Cardiac muscle cell (in vitro differentiated cells and primary cell): ENCODE measurements at regions not wholly inside any gene's neighbourhood (a gene's known extent, or its start where the extent isn't known, plus 50 kb on each side); places are given as distances from the start of the nearest gene placed in this dataset.

Source experiments
- DNase-seq, 2 donors: peaks; one replicate each; pipeline versions ENCODE4 v3.0.0 to v3.0.0-alpha.2; 2010 to 2017; ENCODE audit warnings: low read depth in 1 of 2, low spot score in 1 of 2
- H3K27ac ChIP-seq: fragments of 200-600 bp; sonication (generic); 2 replicates; pipeline ENCODE4 v1.5.1; 2016
- H3K27me3 ChIP-seq: fragments of 200-600 bp; sonication (generic); 2 replicates; pipeline ENCODE4 v1.6.0; 2016; ENCODE audit warnings: control low read depth
- H3K36me3 ChIP-seq: fragments of 200-600 bp; sonication (generic); 2 replicates; pipeline ENCODE4 v1.5.1; 2016; ENCODE audit warnings: control low read depth
- H3K4me1 ChIP-seq: fragments of 200-600 bp; sonication (generic); 2 replicates; pipeline ENCODE4 v1.8.1; 2017; ENCODE audit warnings: low read depth, mild to moderate bottlenecking, mixed run types
- H3K4me3 ChIP-seq: fragments of 200-600 bp; sonication (generic); 2 replicates; pipeline ENCODE4 v1.5.1; 2016; ENCODE audit warnings: mild to moderate bottlenecking
- H3K9me3 ChIP-seq: fragments of 200-600 bp; sonication (generic); 2 replicates; pipeline ENCODE4 v1.5.1; 2017; ENCODE audit warnings: low read depth, mild to moderate bottlenecking, control low read depth
- TF ChIP-seq, protein P1 (sequence below): IDR thresholded peaks from 2 replicates; pipeline ENCODE4 v1.5.1; 2012; ENCODE audit warnings: low read depth, mild to moderate bottlenecking, low read length

DNA sequence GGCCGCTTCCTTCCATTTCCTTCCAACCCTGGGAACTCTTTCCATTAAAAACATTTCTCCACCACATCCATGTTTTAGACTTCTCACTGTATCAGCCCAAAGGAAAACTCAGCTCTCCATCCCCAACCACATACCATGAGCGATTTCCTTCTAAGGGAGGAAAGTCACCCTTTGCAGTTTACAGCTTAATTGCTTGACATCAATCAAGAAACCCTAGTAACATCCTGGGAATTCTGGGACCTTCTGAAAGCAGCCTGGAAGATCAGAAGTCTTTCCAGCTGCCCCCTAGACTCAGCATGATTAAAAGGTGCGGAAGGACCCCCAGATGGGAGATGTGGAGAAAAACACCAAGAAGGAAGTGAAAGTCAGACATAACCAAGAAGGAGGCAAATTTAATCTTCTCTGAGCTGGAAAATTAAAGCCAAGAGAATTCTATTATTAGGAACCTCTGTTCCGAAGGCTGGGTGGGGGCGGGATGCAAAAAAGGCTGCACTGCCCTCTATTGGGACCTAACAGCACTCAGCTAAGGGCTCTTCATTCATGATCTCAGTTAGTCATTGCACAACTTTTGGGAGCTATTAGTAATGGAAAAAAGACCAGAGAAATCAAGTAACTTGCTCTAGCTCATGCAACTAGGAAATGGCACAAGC is 73.3 kb upstream of the PLXNC1 start:
- Histone ChIP-seq H3K27me3 (no peaks in the 10 kb centered on the region), H3K4me3 (no peak overlapping the region), H3K36me3 (no peaks in the 10 kb centered on the region), H3K27ac (no peak overlapping the region), H3K9me3 (no peaks in the 10 kb centered on the region), H3K4me1 (peaks cover 9% of the 10 kb centered on the region)
- peak; percentile 64 to 97 for DNase-seq
- TF ChIP-seq, protein P1, sequence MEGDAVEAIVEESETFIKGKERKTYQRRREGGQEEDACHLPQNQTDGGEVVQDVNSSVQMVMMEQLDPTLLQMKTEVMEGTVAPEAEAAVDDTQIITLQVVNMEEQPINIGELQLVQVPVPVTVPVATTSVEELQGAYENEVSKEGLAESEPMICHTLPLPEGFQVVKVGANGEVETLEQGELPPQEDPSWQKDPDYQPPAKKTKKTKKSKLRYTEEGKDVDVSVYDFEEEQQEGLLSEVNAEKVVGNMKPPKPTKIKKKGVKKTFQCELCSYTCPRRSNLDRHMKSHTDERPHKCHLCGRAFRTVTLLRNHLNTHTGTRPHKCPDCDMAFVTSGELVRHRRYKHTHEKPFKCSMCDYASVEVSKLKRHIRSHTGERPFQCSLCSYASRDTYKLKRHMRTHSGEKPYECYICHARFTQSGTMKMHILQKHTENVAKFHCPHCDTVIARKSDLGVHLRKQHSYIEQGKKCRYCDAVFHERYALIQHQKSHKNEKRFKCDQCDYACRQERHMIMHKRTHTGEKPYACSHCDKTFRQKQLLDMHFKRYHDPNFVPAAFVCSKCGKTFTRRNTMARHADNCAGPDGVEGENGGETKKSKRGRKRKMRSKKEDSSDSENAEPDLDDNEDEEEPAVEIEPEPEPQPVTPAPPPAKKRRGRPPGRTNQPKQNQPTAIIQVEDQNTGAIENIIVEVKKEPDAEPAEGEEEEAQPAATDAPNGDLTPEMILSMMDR, result peak; percentile 88

DNA sequence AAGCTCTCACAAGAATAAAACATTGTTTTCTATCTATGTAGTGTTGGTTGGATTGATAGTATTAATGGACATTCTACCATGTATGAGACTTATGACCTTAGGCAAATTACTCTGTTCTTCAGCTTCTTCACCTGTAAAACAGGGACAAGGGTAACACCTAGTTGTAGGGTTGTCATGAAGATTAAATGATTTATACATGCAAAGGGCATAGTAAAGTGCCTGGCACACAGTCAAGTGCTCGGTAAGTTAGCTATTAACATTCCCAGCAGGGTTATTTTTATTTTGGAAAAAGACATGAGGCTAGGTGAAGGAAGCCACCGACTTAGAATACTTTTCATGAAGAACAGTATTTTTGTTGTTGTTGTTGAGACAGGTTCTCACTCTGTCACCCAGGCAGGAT is 71.2 kb upstream of the PLXNC1 start:
- no peak overlapping the region for H3K4me3 ChIP-seq
- TF ChIP-seq, protein P1, result no peak
- DNase-seq, result no peak

DNA sequence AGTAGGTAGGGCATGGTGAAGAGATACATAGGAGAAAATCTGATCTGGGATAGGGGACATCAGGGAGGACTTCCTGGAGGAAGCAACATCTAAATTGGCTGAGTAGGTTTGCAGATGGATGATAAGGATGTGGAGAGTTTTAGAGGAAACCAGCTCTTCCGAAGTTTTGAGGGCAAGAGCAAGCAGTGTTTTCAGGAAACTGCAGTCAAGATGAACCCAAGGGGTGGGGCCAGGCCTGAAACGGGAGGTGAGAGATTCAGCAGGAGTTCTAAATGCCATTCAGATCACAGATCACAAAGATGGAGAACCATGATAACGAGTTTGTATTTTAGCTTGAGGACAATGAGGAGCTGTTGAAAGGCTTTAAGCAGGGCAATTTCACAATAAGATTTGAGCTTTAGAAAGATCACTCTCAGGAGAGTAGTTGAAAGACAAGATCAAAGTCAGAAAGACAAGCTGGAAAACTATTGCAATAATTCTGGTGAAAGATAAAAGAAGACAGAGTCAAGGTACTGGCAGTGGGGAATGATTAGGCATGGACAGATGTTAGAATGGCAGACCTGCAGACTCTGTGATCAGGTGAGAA is 70.1 kb upstream of the PLXNC1 start:
- no peaks in the 10 kb centered on the region for H3K9me3 ChIP-seq
- H3K27me3 ChIP-seq, result no peaks in the 10 kb centered on the region
- no peak for DNase-seq
- no peak overlapping the region for H3K4me3 ChIP-seq
- TF ChIP-seq, protein P1, result no peak
- no peaks in the 10 kb centered on the region for H3K36me3 ChIP-seq
- peaks cover 9% of the 10 kb centered on the region for H3K4me1 ChIP-seq
- H3K27ac ChIP-seq, result no peak overlapping the region

More for the DNA sequence above, 71.2 kb upstream of the PLXNC1 start:
- peaks cover 9% of the 10 kb centered on the region for H3K4me1 ChIP-seq
- H3K27me3 ChIP-seq, result no peaks in the 10 kb centered on the region
- no peak overlapping the region for H3K27ac ChIP-seq
- H3K9me3 ChIP-seq, result no peaks in the 10 kb centered on the region
- H3K36me3 ChIP-seq, result no peaks in the 10 kb centered on the region

DNA sequence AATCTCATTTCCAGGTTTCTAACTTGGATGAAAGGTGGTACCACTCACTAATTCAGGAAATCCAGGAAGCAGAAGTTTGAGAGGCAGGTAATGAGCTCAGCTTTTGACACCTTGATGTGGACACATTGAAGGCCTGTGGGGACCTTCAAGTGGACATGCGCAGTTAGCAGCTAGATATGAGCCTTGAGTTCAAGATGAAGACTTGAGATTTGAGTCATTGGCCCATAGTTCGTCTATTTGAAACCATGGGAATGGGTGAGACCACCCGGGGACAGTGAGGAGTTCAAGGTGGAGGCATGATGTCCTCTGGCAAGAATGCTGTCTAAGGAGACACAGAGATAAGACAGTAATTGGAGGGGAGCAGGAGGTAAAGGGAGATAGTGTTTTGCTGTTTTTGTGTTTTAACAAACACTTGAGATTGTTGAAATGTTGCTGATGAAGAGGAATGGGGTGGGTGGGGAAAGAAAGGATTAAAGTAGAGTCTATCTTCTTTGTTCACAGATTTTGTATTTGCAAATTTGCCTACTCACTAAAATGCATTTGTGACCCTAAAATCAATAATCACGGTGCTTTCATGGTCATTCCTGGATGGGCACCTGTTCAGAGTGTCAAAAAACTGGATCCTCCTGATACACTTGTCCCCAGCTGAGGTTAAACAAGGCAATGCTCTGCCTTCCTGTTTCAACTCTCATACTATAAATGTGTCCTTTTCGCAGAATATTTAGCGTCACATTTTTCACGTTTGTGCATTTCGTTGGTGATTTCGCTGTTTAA is 69.5 kb upstream of the PLXNC1 start:
- Histone ChIP-seq H3K36me3 (no peaks in the 10 kb centered on the region), H3K4me1 (peaks cover 9% of the 10 kb centered on the region), H3K9me3 (no peaks in the 10 kb centered on the region), H3K27ac (no peak overlapping the region), H3K27me3 (no peaks in the 10 kb centered on the region), H3K4me3 (no peak overlapping the region)
- no peak for DNase-seq
- TF ChIP-seq, protein P1, result no peak

DNA sequence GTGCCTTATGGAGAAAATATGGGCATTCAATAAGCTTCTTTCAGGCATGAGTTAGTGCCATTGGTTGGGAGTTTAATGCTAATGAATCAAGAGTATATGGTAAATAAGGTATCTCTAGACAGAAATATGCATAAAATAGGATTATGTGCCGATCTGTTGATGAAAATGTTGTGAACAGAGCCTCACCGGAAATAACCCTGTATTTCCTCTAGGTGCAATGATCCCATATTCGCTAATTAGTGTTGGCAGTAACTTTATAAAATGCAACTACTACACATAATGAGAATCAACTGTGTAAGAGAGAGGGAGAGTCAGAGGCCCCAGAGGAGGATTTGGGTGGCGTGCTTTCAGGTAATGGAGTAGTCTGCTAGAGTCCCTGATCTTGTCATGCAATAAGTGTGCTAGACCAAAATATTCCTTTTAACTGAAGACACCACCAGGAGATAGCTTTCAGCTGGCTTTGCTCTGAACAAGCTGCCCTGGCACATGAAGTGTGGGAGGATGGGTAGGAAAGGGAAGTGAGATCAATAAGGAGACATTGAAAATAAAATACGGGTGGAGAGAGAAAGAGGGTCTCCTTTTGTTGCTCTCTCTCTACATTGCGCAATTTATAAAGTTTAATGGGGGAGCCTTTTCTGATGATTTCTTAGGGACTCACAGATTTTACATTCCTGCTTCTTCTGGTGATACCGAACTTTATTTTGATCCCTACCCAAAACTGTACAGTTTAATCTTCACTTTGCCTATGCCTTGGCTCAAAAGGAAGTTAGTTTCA is 68.6 kb upstream of the PLXNC1 start:
- peaks cover 9% of the 10 kb centered on the region for H3K4me1 ChIP-seq
- no peak overlapping the region for H3K27ac ChIP-seq
- H3K27me3 ChIP-seq, result no peaks in the 10 kb centered on the region
- no peak overlapping the region for H3K4me3 ChIP-seq
- TF ChIP-seq, protein P1, result no peak
- no peaks in the 10 kb centered on the region for H3K9me3 ChIP-seq
- no peak for DNase-seq
- H3K36me3 ChIP-seq, result no peaks in the 10 kb centered on the region
